T-helper 2 cell treated with Interferon-gamma antibody and Interleukin-4, amounts not matched to agents 5 μg/mL and 100 μg/mL, for 36 hours (primary cell): ENCODE measurements at regions not wholly inside any gene's neighbourhood (a gene's known extent, or its start where the extent isn't known, plus 50 kb on each side); places are given as distances from the start of the nearest gene placed in this dataset.
"Not testable (repeated sequence)": the region's sequence is repeated elsewhere in the genome, so short reads cannot be mapped to it uniquely, and the experiment has no call there.

Experiments
- DNase-seq: peaks from one replicate; pipeline ENCODE4 v3.0.0; 2021; ENCODE audit warnings: low spot score
- H3K27ac Mint-ChIP-seq: one replicate; pipeline ENCODE4 v1.8.0; 2021; ENCODE audit warnings: mild to moderate bottlenecking, mixed read lengths
- H3K27me3 Mint-ChIP-seq: one replicate; pipeline ENCODE4 v1.8.0; 2021; ENCODE audit warnings: low read depth, mixed read lengths
- H3K36me3 Mint-ChIP-seq: one replicate; pipeline ENCODE4 v1.8.0; 2021; ENCODE audit warnings: low read depth, mixed read lengths
- H3K4me1 Mint-ChIP-seq: one replicate; pipeline ENCODE4 v1.8.0; 2021; ENCODE audit warnings: low read depth, mixed read lengths
- H3K4me3 Mint-ChIP-seq: one replicate; pipeline ENCODE4 v1.8.0; 2022; ENCODE audit warnings: mild to moderate bottlenecking, moderate library complexity, mixed read lengths
- H3K9me3 Mint-ChIP-seq: one replicate; pipeline ENCODE4 v1.8.0; 2021; ENCODE audit warnings: mixed read lengths

GRCh38 chr5:82593481-82593880 is 315.3 kb upstream of the RPS23 start:
- no peaks in the 10 kb centered on the region for H3K4me1 Mint-ChIP-seq
- no peaks in the 10 kb centered on the region for H3K9me3 Mint-ChIP-seq
- no peak overlapping the region for H3K27ac Mint-ChIP-seq
- no peak overlapping the region for H3K4me3 Mint-ChIP-seq
- peaks cover 17% of the 10 kb centered on the region for H3K27me3 Mint-ChIP-seq
- no peaks in the 10 kb centered on the region for H3K36me3 Mint-ChIP-seq
- DNase-seq = no peak

DNA sequence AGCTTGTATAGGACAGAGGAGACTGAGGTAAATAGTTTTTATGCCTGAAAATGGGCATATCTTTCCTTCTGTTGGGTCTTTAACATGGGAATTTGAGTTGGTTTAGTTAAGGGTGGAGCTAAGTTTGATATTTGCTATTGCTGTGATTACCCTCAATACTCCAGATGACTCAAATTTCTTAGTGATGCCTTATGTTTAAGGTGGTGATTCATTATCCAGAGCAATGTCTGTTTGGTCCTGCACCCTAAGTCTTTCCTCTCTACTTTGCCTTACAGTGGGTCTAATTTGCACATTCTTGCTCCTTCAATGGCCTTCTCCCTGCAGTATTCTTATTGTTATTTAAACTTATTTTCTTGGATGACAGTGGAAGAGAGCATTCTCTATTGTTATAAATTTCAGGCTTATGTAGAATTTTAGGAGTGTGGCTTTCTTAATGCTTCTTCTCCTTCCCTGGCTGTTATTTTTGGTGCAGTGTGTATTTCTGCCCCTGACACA is 312.9 kb upstream of the RPS23 start:
- DNase-seq = no peak
- Mint-ChIP-seq H3K36me3 (no peaks in the 10 kb centered on the region), H3K27me3 (peaks cover 9% of the 10 kb centered on the region), H3K4me1 (no peaks in the 10 kb centered on the region), H3K9me3 (no peaks in the 10 kb centered on the region), H3K27ac (no peak overlapping the region), H3K4me3 (no peak overlapping the region)

- DNase-seq = no peak
- no peaks in the 10 kb centered on the region for H3K36me3 Mint-ChIP-seq
- no peak overlapping the region for H3K4me3 Mint-ChIP-seq
Observed at GRCh38 chr5:82590112-82590511, 312.0 kb upstream of the RPS23 start.

DNA sequence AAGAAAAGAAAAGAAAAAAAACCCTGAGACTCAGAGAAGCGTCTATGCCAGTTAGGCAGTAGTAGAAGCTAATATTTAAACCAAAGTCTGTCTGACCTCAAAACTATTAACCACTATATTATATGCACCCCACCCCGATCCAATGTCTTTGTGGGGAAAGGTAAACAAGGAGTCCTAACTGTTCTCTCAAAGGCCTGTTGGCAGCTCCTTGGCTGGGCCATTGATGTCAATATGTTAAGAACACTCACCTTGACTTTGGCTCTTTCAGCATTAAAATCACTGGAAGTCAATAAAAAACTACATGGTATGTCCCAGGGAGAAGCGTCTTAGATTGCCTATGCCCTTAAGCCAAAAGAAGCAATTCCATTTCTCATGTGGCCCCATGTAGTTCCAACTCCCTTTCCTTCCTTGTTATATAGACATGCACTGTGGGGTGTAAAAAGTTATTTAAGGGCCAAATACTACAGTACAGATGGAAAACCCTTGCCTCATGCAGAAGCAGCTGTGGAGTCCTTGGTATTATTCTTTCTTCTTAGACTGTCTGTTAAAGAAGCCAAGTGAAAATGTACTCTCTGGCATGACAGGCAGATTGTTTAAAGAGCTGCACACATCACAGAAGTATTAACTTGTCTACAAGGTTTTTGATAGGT is 308.6 kb upstream of the RPS23 start:
- Mint-ChIP-seq H3K27me3 (peaks cover 8% of the 10 kb centered on the region), H3K27ac (no peak overlapping the region), H3K4me1 (no peaks in the 10 kb centered on the region), H3K9me3 (no peaks in the 10 kb centered on the region), H3K36me3 (no peaks in the 10 kb centered on the region), H3K4me3 (no peak overlapping the region)
- DNase-seq = no peak

More at GRCh38 chr5:82590112-82590511, 312.0 kb upstream of the RPS23 start:
- H3K4me1 Mint-ChIP-seq = no peaks in the 10 kb centered on the region
- H3K27me3 Mint-ChIP-seq = peaks cover 9% of the 10 kb centered on the region
- H3K9me3 Mint-ChIP-seq = no peaks in the 10 kb centered on the region
- H3K27ac Mint-ChIP-seq = no peak overlapping the region

DNA sequence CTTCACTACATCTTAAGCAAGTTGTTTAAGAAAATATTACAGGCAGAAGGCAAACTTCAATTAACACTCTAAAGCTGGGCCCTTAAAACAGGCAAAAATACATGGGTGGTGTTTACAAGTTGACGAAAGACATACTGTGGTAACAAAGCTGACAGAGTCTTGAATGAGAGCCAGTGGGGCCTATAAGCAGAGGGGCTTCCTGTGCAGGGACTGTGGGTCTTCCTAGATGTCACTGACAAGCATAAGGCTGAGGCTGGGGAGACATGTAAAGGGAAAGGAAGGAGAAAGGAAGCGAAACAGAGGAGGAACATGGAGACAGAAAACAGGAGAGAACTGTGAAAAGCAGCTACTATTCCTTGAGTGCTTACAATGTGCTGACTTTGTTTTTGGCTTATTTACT is 308.0 kb upstream of the RPS23 start:
- no peak overlapping the region for H3K4me3 Mint-ChIP-seq
- no peaks in the 10 kb centered on the region for H3K9me3 Mint-ChIP-seq
- H3K27me3 Mint-ChIP-seq = peaks cover 2% of the 10 kb centered on the region
- DNase-seq = no peak
- H3K4me1 Mint-ChIP-seq = no peaks in the 10 kb centered on the region
- H3K27ac Mint-ChIP-seq = no peak overlapping the region
- H3K36me3 Mint-ChIP-seq = no peaks in the 10 kb centered on the region

GRCh38 chr5:82584631-82585030 is 306.5 kb upstream of the RPS23 start:
- Mint-ChIP-seq H3K27me3 (no peaks in the 10 kb centered on the region), H3K4me1 (no peaks in the 10 kb centered on the region), H3K4me3 (no peak overlapping the region), H3K27ac (no peak overlapping the region), H3K36me3 (no peaks in the 10 kb centered on the region), H3K9me3 (no peaks in the 10 kb centered on the region)
- DNase-seq = no peak

DNA sequence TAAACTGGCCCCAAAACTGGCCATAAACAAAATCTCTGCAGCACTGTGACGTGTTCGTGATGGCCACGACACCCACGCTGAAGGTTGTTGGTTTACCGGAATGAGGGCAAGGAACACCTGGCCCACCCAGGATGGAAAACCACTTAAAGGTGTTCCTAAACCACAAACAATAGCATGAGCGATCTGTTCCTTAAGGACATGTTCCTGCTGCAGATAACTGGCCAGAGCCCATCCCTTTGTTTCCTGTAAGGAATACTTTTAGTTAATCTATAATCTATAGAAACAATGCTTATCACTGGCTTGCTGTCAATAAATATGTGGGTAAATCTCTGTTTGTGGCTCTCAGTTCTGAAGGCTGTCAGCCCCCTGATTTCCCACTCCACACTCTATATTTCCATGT is 305.2 kb upstream of the RPS23 start:
- H3K9me3 Mint-ChIP-seq, H3K36me3 Mint-ChIP-seq, DNase-seq, H3K4me1 Mint-ChIP-seq, H3K27me3 Mint-ChIP-seq, H3K4me3 Mint-ChIP-seq, H3K27ac Mint-ChIP-seq: not testable (repeated sequence)

GRCh38 chr5:82564963-82565362 is 286.8 kb upstream of the RPS23 start:
- Mint-ChIP-seq H3K4me1 (no peaks in the 10 kb centered on the region), H3K4me3 (no peak overlapping the region), H3K36me3 (no peaks in the 10 kb centered on the region), H3K9me3 (no peaks in the 10 kb centered on the region), H3K27me3 (peaks cover 15% of the 10 kb centered on the region), H3K27ac (no peak overlapping the region)
- no peak for DNase-seq

- Mint-ChIP-seq H3K27me3 (peaks cover 11% of the 10 kb centered on the region), H3K36me3 (no peaks in the 10 kb centered on the region), H3K9me3 (no peaks in the 10 kb centered on the region), H3K4me3 (no peak overlapping the region), H3K27ac (no peak overlapping the region), H3K4me1 (no peaks in the 10 kb centered on the region)
- DNase-seq = no peak
Observed at GRCh38 chr5:82563745-82564144, 285.6 kb upstream of the RPS23 start.

- no peaks in the 10 kb centered on the region for H3K4me1 Mint-ChIP-seq
- no peak overlapping the region for H3K27ac Mint-ChIP-seq
- H3K4me3 Mint-ChIP-seq = no peak overlapping the region
- H3K9me3 Mint-ChIP-seq = no peaks in the 10 kb centered on the region
- peaks cover 11% of the 10 kb centered on the region for H3K27me3 Mint-ChIP-seq
- no peak for DNase-seq
- no peaks in the 10 kb centered on the region for H3K36me3 Mint-ChIP-seq
Observed at GRCh38 chr5:82562696-82563240, 284.6 kb upstream of the RPS23 start.

DNA sequence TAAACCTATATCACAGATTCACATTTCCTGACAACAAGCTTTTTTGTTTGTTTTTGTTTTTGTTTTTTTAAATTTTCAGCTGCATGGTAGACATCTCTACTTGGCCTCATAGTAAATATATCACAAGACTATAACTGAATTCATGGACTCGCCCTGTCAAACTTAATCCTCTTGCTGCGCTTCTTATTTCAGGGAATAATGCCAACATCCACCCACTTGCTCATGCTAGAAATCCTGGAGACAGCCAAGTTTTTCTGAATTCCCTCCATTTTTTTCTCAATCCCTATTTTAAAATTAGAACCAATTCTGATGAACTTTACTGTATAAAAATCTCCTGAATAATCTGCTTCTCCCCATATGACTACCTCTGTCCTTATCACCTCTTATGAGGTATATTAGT is 283.6 kb upstream of the RPS23 start:
- Mint-ChIP-seq H3K27me3 (peaks cover 5% of the 10 kb centered on the region), H3K36me3 (no peaks in the 10 kb centered on the region), H3K27ac (no peak overlapping the region), H3K9me3 (no peaks in the 10 kb centered on the region), H3K4me3 (no peak overlapping the region), H3K4me1 (no peaks in the 10 kb centered on the region)
- DNase-seq = no peak

- no peak overlapping the region for H3K4me3 Mint-ChIP-seq
- no peaks in the 10 kb centered on the region for H3K4me1 Mint-ChIP-seq
- no peak overlapping the region for H3K27ac Mint-ChIP-seq
- DNase-seq = no peak
- no peaks in the 10 kb centered on the region for H3K36me3 Mint-ChIP-seq
- H3K9me3 Mint-ChIP-seq = no peaks in the 10 kb centered on the region
- peaks cover 5% of the 10 kb centered on the region for H3K27me3 Mint-ChIP-seq
Observed at GRCh38 chr5:82560969-82561368, 282.8 kb upstream of the RPS23 start.

DNA sequence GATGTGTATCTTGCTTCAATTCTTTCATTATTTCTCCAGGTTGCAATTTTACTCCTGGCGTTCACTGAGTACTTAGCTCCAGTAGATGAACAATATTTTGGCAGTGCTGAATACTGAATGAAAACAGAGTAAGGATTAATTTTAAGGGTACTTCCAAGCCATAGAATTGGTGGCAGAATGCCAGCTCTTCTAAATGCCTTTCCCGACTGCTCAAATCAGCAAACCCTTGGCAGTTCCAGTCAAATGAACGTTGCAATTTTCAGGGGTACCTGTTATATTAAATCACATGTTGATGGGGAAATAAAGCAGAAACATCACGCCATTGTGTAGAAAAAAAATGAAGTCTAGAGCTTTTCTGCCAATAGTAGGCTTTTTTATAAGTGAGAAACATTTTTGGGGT is 282.4 kb upstream of the RPS23 start:
- DNase-seq = no peak
- Mint-ChIP-seq H3K36me3 (no peaks in the 10 kb centered on the region), H3K9me3 (no peaks in the 10 kb centered on the region), H3K4me1 (no peaks in the 10 kb centered on the region), H3K27ac (no peak overlapping the region), H3K4me3 (no peak overlapping the region), H3K27me3 (peaks cover 5% of the 10 kb centered on the region)

DNA sequence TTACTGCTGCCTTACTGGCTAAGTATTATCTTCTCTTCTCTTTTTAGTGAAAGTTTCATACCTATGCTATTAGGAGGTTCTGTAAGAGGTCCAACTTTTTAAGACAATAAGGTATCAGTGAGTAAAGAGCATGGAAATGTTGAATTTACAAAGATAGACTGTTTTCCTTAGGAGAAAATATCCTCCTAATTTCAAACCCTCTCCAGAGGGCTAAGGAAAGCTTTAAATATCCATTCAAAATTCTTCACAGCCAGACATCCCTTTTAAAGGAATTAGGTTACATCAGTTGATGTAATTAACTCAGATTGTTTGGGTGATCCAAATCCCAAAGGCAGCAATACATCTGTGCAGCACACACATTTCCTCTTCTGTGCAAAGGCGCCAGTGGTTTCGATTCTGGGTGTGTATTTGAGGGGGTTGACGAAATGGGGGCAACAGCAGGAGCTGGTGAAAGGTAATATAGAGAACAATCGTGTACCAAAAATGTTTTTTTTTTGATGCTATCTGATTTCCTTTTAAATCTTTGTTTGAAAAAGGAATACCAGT is 273.8 kb upstream of the RPS23 start:
- no peaks in the 10 kb centered on the region for H3K36me3 Mint-ChIP-seq
- no peak overlapping the region for H3K27ac Mint-ChIP-seq
- no peaks in the 10 kb centered on the region for H3K4me1 Mint-ChIP-seq
- H3K27me3 Mint-ChIP-seq = peaks cover 6% of the 10 kb centered on the region
- no peaks in the 10 kb centered on the region for H3K9me3 Mint-ChIP-seq
- no peak for DNase-seq
- H3K4me3 Mint-ChIP-seq = no peak overlapping the region

GRCh38 chr5:82551192-82551591 is 273.0 kb upstream of the RPS23 start:
- Mint-ChIP-seq H3K27ac (no peak overlapping the region), H3K9me3 (no peaks in the 10 kb centered on the region), H3K4me1 (no peaks in the 10 kb centered on the region), H3K27me3 (peaks cover 7% of the 10 kb centered on the region), H3K36me3 (no peaks in the 10 kb centered on the region), H3K4me3 (no peak overlapping the region)
- no peak for DNase-seq
